BE2C (cell line): ENCODE measurements at regions not wholly inside any gene's neighbourhood (a gene's known extent, or its start where the extent isn't known, plus 50 kb on each side); places are given as distances from the start of the nearest gene placed in this dataset.

Source experiments
- DNase-seq: peaks from one replicate; pipeline ENCODE4 v3.0.0-alpha.2; 2020
- H3K27me3 ChIP-seq: fragments of 250-450 bp; sonication (Bioruptor Pico); 2 replicates; pipeline ENCODE4 v1.5.1; 2020; ENCODE audit warnings: mild to moderate bottlenecking
- H3K36me3 ChIP-seq: fragments of 250-450 bp; sonication (Bioruptor Pico); 2 replicates; pipeline ENCODE4 v1.5.1; 2020; ENCODE audit warnings: mild to moderate bottlenecking
- H3K4me1 ChIP-seq: fragments of 250-450 bp; sonication (Bioruptor Pico); 2 replicates; pipeline ENCODE4 v1.5.1; 2020
- H3K4me3 ChIP-seq: 2 replicates; pipeline ENCODE4 v1.5.1; 2011; ENCODE audit warnings: low read depth, low read length
- H3K9me3 ChIP-seq: fragments of 250-450 bp; sonication (Bioruptor Pico); 2 replicates; pipeline ENCODE4 v1.5.1; 2020
- CTCF ChIP-seq: IDR thresholded peaks from 2 replicates; pipeline ENCODE4 v1.5.1; 2012; ENCODE audit warnings: mild to moderate bottlenecking, low read depth, low read length

GRCh38 chr2:104385743-104386142, 468.2 kb upstream of the POU3F3 start:
- no peaks in the 10 kb centered on the region for H3K36me3 ChIP-seq
- H3K27me3 ChIP-seq = no peaks in the 10 kb centered on the region
- H3K4me1 ChIP-seq = no peaks in the 10 kb centered on the region
- no peak overlapping the region for H3K4me3 ChIP-seq
- H3K9me3 ChIP-seq = no peaks in the 10 kb centered on the region
- no peak for DNase-seq
- no peak for TF ChIP-seq CTCF

- no peak for TF ChIP-seq CTCF
- Histone ChIP-seq H3K4me1 (no peaks in the 10 kb centered on the region), H3K4me3 (no peak overlapping the region), H3K36me3 (no peaks in the 10 kb centered on the region), H3K9me3 (no peaks in the 10 kb centered on the region), H3K27me3 (no peaks in the 10 kb centered on the region)
- no peak for DNase-seq
Observed at GRCh38 chr2:104388296-104388695, 465.6 kb upstream of the POU3F3 start.

GRCh38 chr2:104402825-104403224, 451.1 kb upstream of the POU3F3 start:
- H3K9me3 ChIP-seq = no peaks in the 10 kb centered on the region
- no peak for TF ChIP-seq CTCF

GRCh38 chr2:104404526-104404925, 449.4 kb upstream of the POU3F3 start:
- no peaks in the 10 kb centered on the region for H3K9me3 ChIP-seq
- no peaks in the 10 kb centered on the region for H3K27me3 ChIP-seq
- H3K36me3 ChIP-seq = no peaks in the 10 kb centered on the region
- DNase-seq = no peak
- H3K4me1 ChIP-seq = no peaks in the 10 kb centered on the region
- H3K4me3 ChIP-seq = no peak overlapping the region
- TF ChIP-seq CTCF = no peak

More at GRCh38 chr2:104402825-104403224, 451.1 kb upstream of the POU3F3 start:
- Histone ChIP-seq H3K4me1 (no peaks in the 10 kb centered on the region), H3K4me3 (no peak overlapping the region), H3K36me3 (no peaks in the 10 kb centered on the region), H3K27me3 (no peaks in the 10 kb centered on the region)
- DNase-seq = no peak

- TF ChIP-seq CTCF = no peak
- Histone ChIP-seq H3K4me3 (no peak overlapping the region), H3K36me3 (no peaks in the 10 kb centered on the region), H3K27me3 (no peaks in the 10 kb centered on the region), H3K4me1 (no peaks in the 10 kb centered on the region), H3K9me3 (no peaks in the 10 kb centered on the region)
- no peak for DNase-seq
Observed at GRCh38 chr2:104405623-104406022, 448.3 kb upstream of the POU3F3 start.

- Histone ChIP-seq H3K9me3 (no peaks in the 10 kb centered on the region), H3K4me1 (no peaks in the 10 kb centered on the region), H3K36me3 (no peaks in the 10 kb centered on the region), H3K27me3 (no peaks in the 10 kb centered on the region), H3K4me3 (peak overlapping the region; percentile 24)
- DNase-seq = peak; percentile 42
- no peak for TF ChIP-seq CTCF
Observed at GRCh38 chr2:104406261-104406726, 447.6 kb upstream of the POU3F3 start.
